Stimulated activated CD4-positive, alpha-beta T cell treated with anti-CD3 and anti-CD28 coated beads, TNF-alpha, amount 100 ng/mL, for 48 hours (primary cell): ENCODE measurements at regions not wholly inside any gene's neighbourhood (a gene's known extent, or its start where the extent isn't known, plus 50 kb on each side); places are given as distances from the start of the nearest gene placed in this dataset.

ENCODE experiments used
- DNase-seq, 3 donors: peaks; one replicate each; pipeline ENCODE4 v3.0.0-alpha.2; 2020; ENCODE audit warnings: low read depth in 3 of 3

GRCh38 chr12:111076611-111077451 is 156.5 kb upstream of the MYL2 start:
- no peak for DNase-seq

GRCh38 chr12:111076199-111076598 is 155.8 kb upstream of the MYL2 start:
- DNase-seq, result no peak

- no peak for DNase-seq
These were observed 154.6 kb upstream of the MYL2 start for GRCh38 chr12:111074965-111075364.

- DNase-seq, result no peak
These were observed 154.2 kb upstream of the MYL2 start for GRCh38 chr12:111074559-111074958.

- no peak for DNase-seq
These were observed 153.0 kb upstream of the MYL2 start for GRCh38 chr12:111073370-111073769.

- DNase-seq, result no peak
These were observed 151.9 kb upstream of the MYL2 start for GRCh38 chr12:111072299-111072698.

- no peak for DNase-seq
These were observed 149.5 kb upstream of the MYL2 start for GRCh38 chr12:111069886-111070285.

- DNase-seq, result no peak
These were observed 147.9 kb upstream of the MYL2 start for GRCh38 chr12:111068290-111068689.

- no peak for DNase-seq
These were observed 147.1 kb upstream of the MYL2 start for GRCh38 chr12:111067498-111067897.

- DNase-seq, result no peak
These were observed 146.5 kb upstream of the MYL2 start for GRCh38 chr12:111066744-111067437.

GRCh38 chr12:111064982-111065381 is 144.6 kb upstream of the MYL2 start:
- DNase-seq, result no peak

GRCh38 chr12:111064154-111064553 is 143.8 kb upstream of the MYL2 start:
- DNase-seq, result no peak

- no peak for DNase-seq
These were observed 143.1 kb upstream of the MYL2 start for GRCh38 chr12:111063295-111064026.

- no peak for DNase-seq
These were observed 137.5 kb upstream of the MYL2 start for GRCh38 chr12:111057701-111058425.

GRCh38 chr12:111056618-111057521 is 136.5 kb upstream of the MYL2 start:
- DNase-seq, result peak; percentile 24 to 62 (median 52)

- no peak for DNase-seq
These were observed 135.0 kb upstream of the MYL2 start for GRCh38 chr12:111055181-111055880.

GRCh38 chr12:111048991-111049390 is 128.6 kb upstream of the MYL2 start:
- no peak for DNase-seq

- DNase-seq, result no peak
These were observed 126.5 kb upstream of the MYL2 start for GRCh38 chr12:111046896-111047295.

GRCh38 chr12:111045941-111046340 is 125.6 kb upstream of the MYL2 start:
- DNase-seq, result no peak

GRCh38 chr12:111041091-111041490 is 120.7 kb upstream of the MYL2 start:
- DNase-seq, result no peak
